GM10248 (cell line): ENCODE measurements at regions not wholly inside any gene's neighbourhood (a gene's known extent, or its start where the extent isn't known, plus 50 kb on each side); places are given as distances from the start of the nearest gene placed in this dataset.

Source experiments
- CTCF ChIA-PET: fragments of 300-600 bp; sonication (Branson Sonifier 250); formaldehyde crosslinking; extraction: SDS; loops from one replicate; lab custom pipeline; 2021; ENCODE audit warnings: antibody characterized with exemption; lab: Yijun Ruan, JAX
- POLR2A ChIA-PET: fragments of 350-650 bp; sonication (Branson Sonifier 250); formaldehyde crosslinking; extraction: SDS; loops from one replicate; lab custom pipeline; 2020; ENCODE audit warnings: antibody characterized with exemption; lab: Yijun Ruan, JAX
- DNase-seq: peaks from one replicate; pipeline ENCODE4 v3.0.0; 2012; ENCODE audit errors: extremely low spot score
- TF ChIP-seq, protein P1 (sequence below): IDR thresholded peaks from 2 replicates; pipeline ENCODE4 v1.5.1; 2012; ENCODE audit warnings: mild to moderate bottlenecking, low read depth; ENCODE audit errors: extremely low read depth, missing control alignments, control extremely low read depth

DNA sequence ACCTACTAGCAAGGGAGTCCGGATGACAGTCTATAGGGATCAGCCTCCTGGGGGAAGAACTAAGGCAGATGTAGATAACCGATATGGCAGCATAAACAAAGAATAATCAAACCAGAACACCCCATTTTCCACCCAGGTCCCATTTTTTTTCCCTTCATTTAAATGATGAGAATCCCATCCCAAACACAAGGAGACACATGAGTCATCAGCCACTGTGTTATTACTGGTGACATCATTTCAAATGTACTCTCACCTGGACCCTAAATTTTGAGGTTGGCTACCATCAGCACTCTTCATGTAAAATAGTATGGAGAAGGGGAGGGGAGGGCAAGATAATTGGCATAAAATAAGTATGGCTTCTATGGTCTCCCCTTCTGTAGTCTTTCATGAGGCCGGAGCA, 108.9 kb upstream of the GUCA2B start:
- POLR2A ChIA-PET = no interaction called here
- CTCF ChIA-PET = no interaction called here
- TF ChIP-seq, protein P1, sequence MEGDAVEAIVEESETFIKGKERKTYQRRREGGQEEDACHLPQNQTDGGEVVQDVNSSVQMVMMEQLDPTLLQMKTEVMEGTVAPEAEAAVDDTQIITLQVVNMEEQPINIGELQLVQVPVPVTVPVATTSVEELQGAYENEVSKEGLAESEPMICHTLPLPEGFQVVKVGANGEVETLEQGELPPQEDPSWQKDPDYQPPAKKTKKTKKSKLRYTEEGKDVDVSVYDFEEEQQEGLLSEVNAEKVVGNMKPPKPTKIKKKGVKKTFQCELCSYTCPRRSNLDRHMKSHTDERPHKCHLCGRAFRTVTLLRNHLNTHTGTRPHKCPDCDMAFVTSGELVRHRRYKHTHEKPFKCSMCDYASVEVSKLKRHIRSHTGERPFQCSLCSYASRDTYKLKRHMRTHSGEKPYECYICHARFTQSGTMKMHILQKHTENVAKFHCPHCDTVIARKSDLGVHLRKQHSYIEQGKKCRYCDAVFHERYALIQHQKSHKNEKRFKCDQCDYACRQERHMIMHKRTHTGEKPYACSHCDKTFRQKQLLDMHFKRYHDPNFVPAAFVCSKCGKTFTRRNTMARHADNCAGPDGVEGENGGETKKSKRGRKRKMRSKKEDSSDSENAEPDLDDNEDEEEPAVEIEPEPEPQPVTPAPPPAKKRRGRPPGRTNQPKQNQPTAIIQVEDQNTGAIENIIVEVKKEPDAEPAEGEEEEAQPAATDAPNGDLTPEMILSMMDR = no peak
- DNase-seq = no peak

- CTCF ChIA-PET = no interaction called here
- POLR2A ChIA-PET = no interaction called here
- TF ChIP-seq, protein P1 = no peak
- DNase-seq = no peak
Measured at GRCh38 chr1:42043811-42044210, 109.4 kb upstream of the GUCA2B start.

DNA sequence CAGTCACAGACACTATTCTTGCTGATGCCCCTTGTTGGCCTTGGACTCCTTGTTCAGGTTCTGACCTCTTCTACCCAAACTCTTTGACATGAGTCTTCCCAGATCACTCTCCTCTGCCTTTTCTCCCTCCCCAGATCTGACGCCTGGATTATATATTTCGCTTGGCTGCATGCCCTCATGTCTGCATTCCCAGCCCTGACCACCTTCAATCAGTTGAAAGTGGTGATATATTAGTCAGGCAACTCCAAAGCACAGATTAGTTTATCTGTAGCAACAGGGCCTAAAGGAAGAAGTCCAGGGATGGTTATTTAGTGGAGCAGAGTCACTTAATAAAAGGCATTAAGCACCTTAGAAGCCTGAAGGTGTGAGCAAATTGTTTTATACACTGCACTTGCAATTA, 110.0 kb upstream of the GUCA2B start:
- CTCF ChIA-PET = no interaction called here
- POLR2A ChIA-PET = no interaction called here

GRCh38 chr1:42041031-42041430, 112.2 kb upstream of the GUCA2B start:
- TF ChIP-seq, protein P1 = no peak
- POLR2A ChIA-PET = no interaction called here
- CTCF ChIA-PET = no interaction called here
- DNase-seq = no peak

More for the DNA sequence above, 110.0 kb upstream of the GUCA2B start:
- TF ChIP-seq, protein P1 = no peak
- no peak for DNase-seq

DNA sequence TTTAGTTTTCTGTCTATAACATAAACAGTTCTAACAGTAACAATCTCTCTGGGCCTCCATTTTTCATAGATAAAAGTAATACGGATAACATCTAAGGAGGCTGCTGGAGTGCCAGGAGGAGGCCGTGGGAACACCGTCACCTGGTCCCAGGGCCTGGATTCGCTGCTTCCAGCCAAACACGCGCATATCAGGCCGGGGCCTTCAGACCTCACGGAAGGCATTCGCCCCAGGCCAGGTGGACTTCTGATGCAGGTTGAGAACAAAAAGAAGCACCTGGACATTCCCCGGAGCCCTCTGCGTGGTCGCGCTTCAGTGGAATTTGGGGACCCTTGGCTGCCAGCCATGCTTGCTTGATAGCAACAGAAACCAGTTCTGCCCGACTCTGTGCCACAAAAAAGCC, 113.1 kb upstream of the GUCA2B start:
- CTCF ChIA-PET = no interaction called here
- TF ChIP-seq, protein P1 = no peak

DNA sequence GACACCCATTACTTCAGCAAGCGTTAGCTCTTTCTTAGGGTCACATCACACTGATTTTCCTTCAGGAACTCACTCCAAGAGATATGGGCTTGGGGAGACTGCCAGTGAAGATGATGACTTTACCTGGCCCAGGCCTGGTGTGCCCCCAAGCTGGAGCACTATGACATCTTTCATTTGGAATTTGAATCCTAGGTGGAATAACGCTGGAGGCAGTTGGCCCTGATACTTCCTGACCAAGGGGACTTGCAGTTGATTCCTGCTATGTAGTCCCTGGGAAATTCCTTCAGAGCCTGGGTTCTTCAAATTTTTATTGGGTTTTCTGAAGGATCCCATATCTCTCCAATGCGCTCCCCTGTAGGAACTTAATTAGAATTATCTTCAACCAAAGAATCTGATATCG, 114.9 kb upstream of the GUCA2B start:
- CTCF ChIA-PET = no interaction called here
- TF ChIP-seq, protein P1 = no peak
- POLR2A ChIA-PET = no interaction called here
- no peak for DNase-seq

More for the DNA sequence above, 113.1 kb upstream of the GUCA2B start:
- DNase-seq = no peak
- POLR2A ChIA-PET = no interaction called here

- DNase-seq = no peak
- TF ChIP-seq, protein P1 = no peak
- CTCF ChIA-PET = no interaction called here
- POLR2A ChIA-PET = no interaction called here
Measured at GRCh38 chr1:42037586-42037985, 115.6 kb upstream of the GUCA2B start.
